Natural killer cell (primary cell): ENCODE measurements at regions not wholly inside any gene's neighbourhood (a gene's known extent, or its start where the extent isn't known, plus 50 kb on each side); places are given as distances from the start of the nearest gene placed in this dataset.

Source experiments
- ATAC-seq, 3 donors: fragments of 150-1000 bp in 2 of 3; fragments of 200-7000 bp in 1 of 3; cut with Tn5 transposase; 1 replicate in 1 of 3; 2 replicates in 2 of 3; pipeline ENCODE4 v1.10.0; 2021; ENCODE audit warnings: mild to moderate bottlenecking in 2 of 3, moderate library complexity in 2 of 3
- DNase-seq, 2 donors: peaks; one replicate each; pipeline versions ENCODE4 v3.0.0 to v3.0.0-alpha.2; 2013 to 2021; ENCODE audit warnings: mixed read lengths in 1 of 2
- H3K27ac ChIP-seq: one replicate; pipeline ENCODE4 v1.5.1; 2013; ENCODE audit warnings: mild to moderate bottlenecking, low read length
- H3K27me3 ChIP-seq: one replicate; pipeline ENCODE4 v1.6.1; 2013; ENCODE audit warnings: low read length; ENCODE audit not compliant: control insufficient read depth, insufficient read depth
- H3K36me3 ChIP-seq: one replicate; pipeline ENCODE4 v1.6.1; 2013; ENCODE audit warnings: low read length; ENCODE audit not compliant: control insufficient read depth, insufficient read depth
- H3K4me1 ChIP-seq: one replicate; pipeline ENCODE4 v1.6.1; 2013; ENCODE audit warnings: low read length; ENCODE audit not compliant: control insufficient read depth, insufficient read depth
- H3K4me3 ChIP-seq: one replicate; pipeline ENCODE4 v1.5.1; 2013; ENCODE audit warnings: low read length
- H3K9me3 ChIP-seq: one replicate; pipeline ENCODE4 v1.6.1; 2013; ENCODE audit warnings: low read length; ENCODE audit not compliant: control insufficient read depth, insufficient read depth
- H3K27ac Mint-ChIP-seq, 2 donors: one replicate each; pipeline ENCODE4 v1.8.0; 2022; ENCODE audit warnings: mild to moderate bottlenecking in 2 of 2, mixed read lengths in 2 of 2, moderate library complexity in 1 of 2
- H3K27me3 Mint-ChIP-seq, 2 donors: one replicate each; pipeline ENCODE4 v1.8.0; 2022; ENCODE audit warnings: low read depth in 2 of 2, mixed read lengths in 2 of 2
- H3K36me3 Mint-ChIP-seq: one replicate; pipeline ENCODE4 v1.8.0; 2022; ENCODE audit warnings: mixed read lengths
- H3K4me1 Mint-ChIP-seq, 2 donors: one replicate each; pipeline ENCODE4 v1.8.0; 2022; ENCODE audit warnings: mixed read lengths in 2 of 2
- H3K4me3 Mint-ChIP-seq: one replicate; pipeline ENCODE4 v1.8.0; 2022; ENCODE audit warnings: mild to moderate bottlenecking, moderate library complexity, mixed read lengths
- H3K9me3 Mint-ChIP-seq, 2 donors: one replicate each; pipeline ENCODE4 v1.8.0; 2022; ENCODE audit warnings: mixed read lengths in 2 of 2
- WGBS: methylation state at CpG from one replicate; pipeline ENCODE4 v1.1.7; 2013; ENCODE audit warnings: missing lambda C conversion rate; ENCODE audit not compliant: insufficient coverage; 5-methylcytosine and 5-hydroxymethylcytosine counted together
- intact Hi-C: fragments of 100-400 bp; cut with micrococcal nuclease; formaldehyde crosslinking; loops from one replicate; pipeline ENCODE4 v1.14.2; 2022
- TF ChIP-seq, protein P1 (sequence below): fragments of 200-600 bp; IDR thresholded peaks from one replicate; pipeline ENCODE4 v1.8.0; 2022; ENCODE audit warnings: antibody characterized with exemption

DNA sequence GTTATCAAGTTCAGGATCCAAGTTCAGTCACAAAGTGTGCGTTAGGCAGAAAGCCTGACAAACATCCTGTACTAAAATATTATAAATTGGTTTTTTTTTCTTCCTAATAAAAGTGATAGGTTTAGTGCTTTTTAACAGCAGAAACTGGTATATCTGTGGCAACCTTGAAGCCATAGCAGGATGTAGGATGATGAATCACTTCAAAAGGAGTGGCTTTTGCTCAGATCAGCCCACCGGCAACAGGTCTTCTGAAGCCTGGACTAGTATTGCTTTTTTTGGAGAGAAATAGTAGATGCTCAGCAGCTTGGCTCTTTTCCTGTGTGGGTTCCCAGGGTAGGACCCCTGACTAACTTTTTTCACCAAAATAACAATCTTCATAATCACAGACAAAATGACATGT, 190.8 kb downstream of the EPM2A start:
- Histone ChIP-seq H3K9me3 (peaks cover 4% of the 10 kb centered on the region), H3K27me3 (no peaks in the 10 kb centered on the region), H3K36me3 (no peaks in the 10 kb centered on the region), H3K4me1 (no peaks in the 10 kb centered on the region), H3K4me3 (no peak overlapping the region), H3K27ac (no peak overlapping the region)
- H3K27me3 Mint-ChIP-seq: no peaks in the 10 kb centered on the region
- H3K9me3 Mint-ChIP-seq: peaks cover 0 to 6% of the 10 kb centered on the region in 2 donors
- H3K4me3 Mint-ChIP-seq: no peak overlapping the region
- DNase-seq: no peak
- no peak for ATAC-seq
- no peaks in the 10 kb centered on the region for H3K4me1 Mint-ChIP-seq
- TF ChIP-seq, protein P1, sequence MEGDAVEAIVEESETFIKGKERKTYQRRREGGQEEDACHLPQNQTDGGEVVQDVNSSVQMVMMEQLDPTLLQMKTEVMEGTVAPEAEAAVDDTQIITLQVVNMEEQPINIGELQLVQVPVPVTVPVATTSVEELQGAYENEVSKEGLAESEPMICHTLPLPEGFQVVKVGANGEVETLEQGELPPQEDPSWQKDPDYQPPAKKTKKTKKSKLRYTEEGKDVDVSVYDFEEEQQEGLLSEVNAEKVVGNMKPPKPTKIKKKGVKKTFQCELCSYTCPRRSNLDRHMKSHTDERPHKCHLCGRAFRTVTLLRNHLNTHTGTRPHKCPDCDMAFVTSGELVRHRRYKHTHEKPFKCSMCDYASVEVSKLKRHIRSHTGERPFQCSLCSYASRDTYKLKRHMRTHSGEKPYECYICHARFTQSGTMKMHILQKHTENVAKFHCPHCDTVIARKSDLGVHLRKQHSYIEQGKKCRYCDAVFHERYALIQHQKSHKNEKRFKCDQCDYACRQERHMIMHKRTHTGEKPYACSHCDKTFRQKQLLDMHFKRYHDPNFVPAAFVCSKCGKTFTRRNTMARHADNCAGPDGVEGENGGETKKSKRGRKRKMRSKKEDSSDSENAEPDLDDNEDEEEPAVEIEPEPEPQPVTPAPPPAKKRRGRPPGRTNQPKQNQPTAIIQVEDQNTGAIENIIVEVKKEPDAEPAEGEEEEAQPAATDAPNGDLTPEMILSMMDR: no peak
- no peak overlapping the region for H3K27ac Mint-ChIP-seq
- WGBS: 82% methylated on average over 2 of the region's 2 CpGs
- intact Hi-C loops: no loop called here
- no peaks in the 10 kb centered on the region for H3K36me3 Mint-ChIP-seq

DNA sequence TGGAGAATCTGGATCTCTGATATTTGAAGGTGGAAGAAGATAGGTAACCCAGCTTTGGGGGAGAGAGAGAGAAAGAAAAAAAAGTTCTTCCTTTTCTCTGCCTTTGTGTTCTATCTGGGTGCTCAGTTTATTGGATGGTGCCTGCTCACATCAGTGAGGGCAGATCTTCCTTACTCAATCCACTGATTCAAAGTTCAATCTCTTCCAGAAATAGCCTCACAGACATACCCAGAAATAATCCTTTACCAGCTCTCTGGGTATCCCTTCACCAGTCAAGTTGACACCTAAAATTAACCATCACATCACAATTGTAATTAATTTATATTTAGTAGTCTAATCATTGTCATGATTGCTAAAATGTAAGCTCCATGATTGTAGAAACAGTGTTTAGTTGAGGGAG, 189.1 kb downstream of the EPM2A start:
- no peaks in the 10 kb centered on the region for H3K27me3 ChIP-seq
- Mint-ChIP-seq H3K36me3 (no peaks in the 10 kb centered on the region), H3K27ac (no peak overlapping the region), H3K4me1 (no peaks in the 10 kb centered on the region), H3K9me3 (peaks cover 0 to 6% of the 10 kb centered on the region in 2 donors), H3K4me3 (no peak overlapping the region), H3K27me3 (no peaks in the 10 kb centered on the region)
- DNase-seq: no peak
- intact Hi-C loops: no loop called here
- H3K9me3 ChIP-seq: no peaks in the 10 kb centered on the region
- H3K4me3 ChIP-seq: no peak overlapping the region
- TF ChIP-seq, protein P1: no peak
- no peaks in the 10 kb centered on the region for H3K4me1 ChIP-seq
- no peaks in the 10 kb centered on the region for H3K36me3 ChIP-seq
- ATAC-seq: no peak
- H3K27ac ChIP-seq: no peak overlapping the region

DNA sequence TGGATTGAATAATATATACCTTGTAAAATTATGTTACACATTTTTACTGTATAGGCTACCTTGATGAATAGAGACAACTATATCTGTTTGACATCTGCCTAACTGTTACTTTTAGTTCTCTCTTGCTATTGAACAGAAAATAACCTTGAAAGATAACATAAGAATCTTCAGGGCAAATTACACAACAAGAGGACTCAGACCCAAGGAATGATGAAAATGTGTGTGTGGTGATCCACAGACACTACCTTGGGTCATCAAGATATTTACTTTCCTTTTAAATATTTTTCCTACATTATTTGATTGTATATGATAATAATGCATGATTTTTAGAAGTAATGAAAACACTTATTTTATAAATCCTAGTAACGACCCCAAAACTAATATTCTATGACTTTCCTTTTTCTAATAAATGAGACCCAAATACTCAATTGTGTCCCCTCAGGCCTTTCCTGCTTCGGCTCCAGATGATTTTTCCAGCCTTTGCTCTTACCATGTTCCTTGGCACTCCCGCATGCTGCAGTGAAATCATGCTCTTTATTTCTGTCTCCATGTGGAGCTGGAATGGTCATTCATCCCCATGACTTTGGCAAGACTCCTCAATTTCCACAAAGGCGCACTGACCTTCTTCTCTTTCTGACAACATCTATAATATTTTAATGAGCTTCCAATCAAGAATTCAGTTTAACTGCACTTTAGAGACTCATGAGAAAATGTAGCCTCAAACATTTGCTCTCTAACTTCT, 187.6 kb downstream of the EPM2A start:
- H3K9me3 Mint-ChIP-seq: peaks cover 0 to 4% of the 10 kb centered on the region in 2 donors
- intact Hi-C loops: no loop called here
- no peak overlapping the region for H3K4me3 ChIP-seq
- TF ChIP-seq, protein P1: no peak
- no peaks in the 10 kb centered on the region for H3K36me3 ChIP-seq
- no peaks in the 10 kb centered on the region for H3K27me3 Mint-ChIP-seq
- 86% methylated on average over 4 of the region's 4 CpGs for WGBS
- H3K27ac ChIP-seq: no peak overlapping the region
- DNase-seq: no peak
- no peak overlapping the region for H3K4me3 Mint-ChIP-seq
- no peaks in the 10 kb centered on the region for H3K9me3 ChIP-seq
- no peaks in the 10 kb centered on the region for H3K36me3 Mint-ChIP-seq
- H3K4me1 Mint-ChIP-seq: no peaks in the 10 kb centered on the region
- ATAC-seq: no peak
- H3K27ac Mint-ChIP-seq: no peak overlapping the region
- no peaks in the 10 kb centered on the region for H3K27me3 ChIP-seq
- no peaks in the 10 kb centered on the region for H3K4me1 ChIP-seq
